ENCODE measurements at regions not wholly inside any gene's neighbourhood (a gene's known extent, or its start where the extent isn't known, plus 50 kb on each side); places are given as distances from the start of the nearest gene placed in this dataset.
A peak's percentile ranks its signal among the peaks of the same experiment; 100 is the strongest.

DNA sequence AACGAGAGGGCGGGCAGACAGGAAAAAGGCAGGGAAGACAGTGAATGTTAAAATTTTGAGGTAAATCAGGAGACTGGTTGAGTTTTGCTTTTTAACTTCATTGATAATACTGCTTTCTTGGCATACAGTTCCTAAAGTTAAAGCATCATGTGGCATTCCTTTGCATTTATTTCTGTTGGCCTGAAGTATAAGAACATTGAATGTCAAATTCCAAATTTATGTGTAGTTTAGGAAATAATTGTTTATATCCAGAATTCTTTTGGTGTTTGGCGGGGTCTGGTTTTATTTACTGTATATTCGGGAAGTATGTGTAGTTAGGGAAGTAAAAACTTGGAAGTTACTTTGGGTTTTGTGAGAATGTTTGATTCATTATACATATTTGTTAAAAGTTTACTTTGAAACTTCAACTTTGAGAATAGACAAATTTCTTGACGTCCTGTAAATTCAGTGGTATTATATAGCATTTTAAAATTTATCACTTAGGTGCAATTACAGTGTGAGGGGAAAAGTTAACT is 83.2 kb downstream of the PTPDC1 start:
- TF ChIP-seq, protein P1, sequence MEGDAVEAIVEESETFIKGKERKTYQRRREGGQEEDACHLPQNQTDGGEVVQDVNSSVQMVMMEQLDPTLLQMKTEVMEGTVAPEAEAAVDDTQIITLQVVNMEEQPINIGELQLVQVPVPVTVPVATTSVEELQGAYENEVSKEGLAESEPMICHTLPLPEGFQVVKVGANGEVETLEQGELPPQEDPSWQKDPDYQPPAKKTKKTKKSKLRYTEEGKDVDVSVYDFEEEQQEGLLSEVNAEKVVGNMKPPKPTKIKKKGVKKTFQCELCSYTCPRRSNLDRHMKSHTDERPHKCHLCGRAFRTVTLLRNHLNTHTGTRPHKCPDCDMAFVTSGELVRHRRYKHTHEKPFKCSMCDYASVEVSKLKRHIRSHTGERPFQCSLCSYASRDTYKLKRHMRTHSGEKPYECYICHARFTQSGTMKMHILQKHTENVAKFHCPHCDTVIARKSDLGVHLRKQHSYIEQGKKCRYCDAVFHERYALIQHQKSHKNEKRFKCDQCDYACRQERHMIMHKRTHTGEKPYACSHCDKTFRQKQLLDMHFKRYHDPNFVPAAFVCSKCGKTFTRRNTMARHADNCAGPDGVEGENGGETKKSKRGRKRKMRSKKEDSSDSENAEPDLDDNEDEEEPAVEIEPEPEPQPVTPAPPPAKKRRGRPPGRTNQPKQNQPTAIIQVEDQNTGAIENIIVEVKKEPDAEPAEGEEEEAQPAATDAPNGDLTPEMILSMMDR (IDR thresholded peaks at IDR 0.05): peak in 1 of 6 experiments; percentile 2
- no peak for TF ChIP-seq POLR2A (IDR thresholded peaks at IDR 0.05)
